Neuron (in vitro differentiated cells): ENCODE measurements at regions not wholly inside any gene's neighbourhood (a gene's known extent, or its start where the extent isn't known, plus 50 kb on each side); places are given as distances from the start of the nearest gene placed in this dataset.

Source experiments
- H2AFZ ChIP-seq: one replicate; pipeline ENCODE4 v1.6.1; 2013; ENCODE audit warnings: low read depth, mild to moderate bottlenecking, inconsistent platforms, low read length, moderate library complexity
- H3K27me3 ChIP-seq: one replicate; pipeline ENCODE4 v1.6.1; 2013; ENCODE audit warnings: low read length; ENCODE audit not compliant: insufficient read depth
- H3K36me3 ChIP-seq: one replicate; pipeline ENCODE4 v1.6.1; 2013; ENCODE audit warnings: low read length; ENCODE audit not compliant: insufficient read depth
- H3K4me1 ChIP-seq: one replicate; pipeline ENCODE4 v1.6.1; 2013; ENCODE audit warnings: low read length; ENCODE audit not compliant: insufficient read depth
- H3K4me3 ChIP-seq: 2 replicates; pipeline ENCODE4 v1.5.1; 2013; ENCODE audit warnings: mild to moderate bottlenecking, low read length, moderate library complexity
- H3K9me3 ChIP-seq: one replicate; pipeline ENCODE4 v1.6.1; 2013; ENCODE audit warnings: low read length

DNA sequence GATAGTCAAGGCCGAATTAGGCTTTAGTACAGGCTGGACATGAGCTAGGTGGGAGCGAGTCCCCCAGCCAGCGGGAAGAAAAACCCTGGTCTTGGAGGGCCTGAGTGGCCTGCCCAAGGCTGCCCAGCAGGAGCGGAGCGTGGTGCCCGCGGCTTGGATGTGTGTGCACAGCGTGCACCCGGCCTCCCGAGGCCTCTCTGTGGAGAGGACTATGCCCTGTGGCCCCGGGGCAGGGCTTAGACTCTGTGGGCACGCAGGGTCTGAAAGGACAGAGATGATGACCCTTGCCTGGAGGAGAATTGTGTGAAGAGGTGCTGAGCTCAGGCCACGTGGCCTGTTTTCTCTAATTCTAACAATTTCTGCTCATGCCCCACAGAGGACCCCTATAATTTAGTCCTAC is 124.6 kb upstream of the IQSEC1 start:
- H3K9me3 ChIP-seq, result no peaks in the 10 kb centered on the region
- no peaks in the 10 kb centered on the region for H3K27me3 ChIP-seq
- H2AFZ ChIP-seq, result no peak overlapping the region
- H3K4me1 ChIP-seq, result peaks cover 16% of the 10 kb centered on the region
- no peak overlapping the region for H3K4me3 ChIP-seq
- H3K36me3 ChIP-seq, result no peaks in the 10 kb centered on the region

DNA sequence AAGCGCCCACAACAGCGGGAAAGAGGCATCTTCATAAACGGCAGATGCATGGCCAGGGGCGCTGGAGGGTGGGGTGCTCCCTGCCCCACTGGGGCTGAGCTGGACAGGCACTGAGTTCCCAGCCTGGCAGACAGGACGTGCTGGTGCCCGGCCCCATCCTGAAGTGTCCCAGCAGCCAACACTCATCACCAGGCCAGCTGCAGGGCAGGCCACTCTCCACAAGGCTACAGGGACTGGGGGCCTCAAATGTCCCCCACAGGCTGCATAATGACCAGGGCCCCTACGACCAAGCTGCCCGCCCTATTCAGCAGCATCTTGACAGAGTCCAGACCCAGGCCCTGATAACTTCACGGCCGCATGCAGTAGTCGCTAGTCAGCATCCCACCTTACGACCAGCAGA is 124.1 kb upstream of the IQSEC1 start:
- H2AFZ ChIP-seq, result no peak overlapping the region
- H3K4me1 ChIP-seq, result peaks cover 16% of the 10 kb centered on the region
- H3K4me3 ChIP-seq, result no peak overlapping the region
- no peaks in the 10 kb centered on the region for H3K27me3 ChIP-seq
- H3K9me3 ChIP-seq, result no peaks in the 10 kb centered on the region
- no peaks in the 10 kb centered on the region for H3K36me3 ChIP-seq

DNA sequence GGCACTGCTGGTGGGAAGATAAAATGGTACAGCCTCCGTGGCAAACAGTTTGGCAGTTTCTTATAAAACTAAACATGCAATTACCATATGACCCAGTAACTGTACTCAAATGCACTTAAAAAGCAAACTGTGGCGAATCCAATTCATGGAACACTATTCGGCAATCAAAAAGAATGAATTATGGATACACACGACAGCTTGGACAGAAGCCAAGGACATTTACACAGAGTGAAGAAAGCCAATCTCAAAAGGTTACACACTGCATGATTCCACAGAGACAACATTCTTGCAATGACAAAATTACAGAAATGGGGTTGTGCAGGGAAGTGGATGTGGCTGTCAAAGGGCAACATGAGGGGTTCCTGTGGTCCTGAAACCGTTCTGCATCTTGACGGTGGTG is 122.1 kb upstream of the IQSEC1 start:
- H3K9me3 ChIP-seq, result no peaks in the 10 kb centered on the region
- H2AFZ ChIP-seq, result no peak overlapping the region
- H3K27me3 ChIP-seq, result no peaks in the 10 kb centered on the region

DNA sequence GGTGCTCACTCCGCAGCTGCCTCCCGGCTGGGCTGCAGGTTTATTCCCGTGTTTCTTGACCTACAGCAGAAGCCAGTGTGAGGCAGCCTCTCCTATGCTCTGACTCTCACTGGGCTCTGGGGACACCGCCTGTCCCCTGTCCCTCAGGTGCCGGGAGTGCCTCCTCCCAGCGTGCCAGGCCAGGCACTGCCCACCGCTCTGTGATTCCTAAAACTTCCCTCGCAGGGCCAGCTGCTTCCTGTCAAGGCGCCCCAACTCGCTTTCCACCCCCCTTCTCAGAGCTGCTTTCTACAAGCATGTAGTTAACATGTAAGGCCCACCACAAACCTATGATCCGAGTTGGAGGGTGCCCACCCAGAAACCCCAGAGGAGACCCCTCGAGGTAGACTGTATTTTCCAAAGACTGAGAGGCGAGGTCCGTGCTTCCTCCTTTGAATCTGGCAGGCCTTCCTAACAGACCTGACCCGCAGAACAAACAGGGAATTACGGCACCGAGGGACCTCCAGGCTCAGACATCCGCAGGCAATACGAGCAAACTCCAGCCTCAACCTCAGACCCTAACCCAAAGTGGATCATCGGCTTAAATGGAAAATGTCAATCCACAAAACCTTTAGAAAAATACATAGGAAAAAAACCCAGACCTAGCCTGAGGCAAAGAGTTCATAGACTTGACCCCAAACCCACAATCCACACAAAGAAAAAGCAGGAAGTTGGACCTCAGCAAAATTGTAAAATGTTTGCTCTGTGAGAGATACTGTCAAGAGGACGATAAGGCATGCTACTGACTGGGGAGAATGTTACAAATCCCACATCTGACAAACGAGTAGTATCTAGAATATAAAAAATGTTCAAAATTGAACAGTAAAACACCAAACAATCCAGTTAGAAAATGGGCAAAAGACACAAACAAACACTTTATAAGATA is 121.3 kb upstream of the IQSEC1 start:
- Histone ChIP-seq H3K4me3 (no peak overlapping the region), H3K4me1 (peaks cover 16% of the 10 kb centered on the region), H2AFZ (no peak overlapping the region), H3K27me3 (no peaks in the 10 kb centered on the region), H3K9me3 (no peaks in the 10 kb centered on the region), H3K36me3 (no peaks in the 10 kb centered on the region)

More for the DNA sequence above, 122.1 kb upstream of the IQSEC1 start:
- peaks cover 16% of the 10 kb centered on the region for H3K4me1 ChIP-seq
- no peaks in the 10 kb centered on the region for H3K36me3 ChIP-seq
- no peak overlapping the region for H3K4me3 ChIP-seq

DNA sequence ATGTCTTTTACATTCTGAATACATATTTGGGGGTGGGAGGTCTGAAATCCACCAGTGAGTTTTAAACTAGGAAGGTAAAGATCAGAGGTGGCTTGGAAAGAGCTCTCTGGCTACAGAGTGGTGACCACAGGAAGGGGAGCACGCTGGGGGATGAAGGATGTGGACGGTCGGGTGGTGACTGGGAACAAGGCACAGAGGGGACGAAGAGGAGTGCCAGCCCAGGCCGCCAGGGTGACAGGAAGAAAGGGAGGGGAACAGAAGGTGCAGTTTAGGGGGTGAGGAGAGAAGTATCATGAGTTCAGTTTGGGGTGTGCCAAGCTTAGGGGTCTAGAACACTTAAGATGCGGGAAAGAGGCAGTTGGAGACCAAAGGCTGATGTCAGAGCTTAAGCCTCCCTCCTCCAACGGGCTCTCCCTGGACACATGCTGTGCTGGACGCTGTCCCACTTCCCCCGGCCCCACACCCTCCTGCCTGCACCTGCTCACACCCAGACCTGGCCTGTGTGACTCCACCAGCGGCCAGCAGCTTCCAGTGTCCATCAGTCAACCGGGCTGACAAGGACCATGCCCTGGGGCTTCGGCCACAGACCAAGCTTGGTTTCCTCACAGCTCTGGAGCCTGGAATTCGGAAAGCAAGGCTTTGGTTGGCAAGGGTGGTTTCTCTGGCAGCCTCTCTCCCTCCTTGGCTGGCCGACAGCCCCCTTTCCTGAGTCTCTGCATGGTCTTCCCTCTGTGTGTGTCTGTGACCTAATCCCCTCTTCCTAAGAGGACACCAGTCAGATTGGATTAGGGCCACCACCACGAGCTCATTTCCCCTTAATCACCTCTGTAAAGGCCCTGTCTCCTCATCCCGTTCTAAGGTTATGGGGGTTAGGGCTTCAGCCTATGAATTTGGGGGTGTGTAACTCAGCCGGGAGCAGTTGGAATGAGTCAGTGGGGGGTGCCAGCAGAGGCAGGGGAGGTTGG is 120.4 kb upstream of the IQSEC1 start:
- H3K4me1 ChIP-seq, result peaks cover 16% of the 10 kb centered on the region
- H2AFZ ChIP-seq, result no peak overlapping the region
- no peaks in the 10 kb centered on the region for H3K9me3 ChIP-seq

DNA sequence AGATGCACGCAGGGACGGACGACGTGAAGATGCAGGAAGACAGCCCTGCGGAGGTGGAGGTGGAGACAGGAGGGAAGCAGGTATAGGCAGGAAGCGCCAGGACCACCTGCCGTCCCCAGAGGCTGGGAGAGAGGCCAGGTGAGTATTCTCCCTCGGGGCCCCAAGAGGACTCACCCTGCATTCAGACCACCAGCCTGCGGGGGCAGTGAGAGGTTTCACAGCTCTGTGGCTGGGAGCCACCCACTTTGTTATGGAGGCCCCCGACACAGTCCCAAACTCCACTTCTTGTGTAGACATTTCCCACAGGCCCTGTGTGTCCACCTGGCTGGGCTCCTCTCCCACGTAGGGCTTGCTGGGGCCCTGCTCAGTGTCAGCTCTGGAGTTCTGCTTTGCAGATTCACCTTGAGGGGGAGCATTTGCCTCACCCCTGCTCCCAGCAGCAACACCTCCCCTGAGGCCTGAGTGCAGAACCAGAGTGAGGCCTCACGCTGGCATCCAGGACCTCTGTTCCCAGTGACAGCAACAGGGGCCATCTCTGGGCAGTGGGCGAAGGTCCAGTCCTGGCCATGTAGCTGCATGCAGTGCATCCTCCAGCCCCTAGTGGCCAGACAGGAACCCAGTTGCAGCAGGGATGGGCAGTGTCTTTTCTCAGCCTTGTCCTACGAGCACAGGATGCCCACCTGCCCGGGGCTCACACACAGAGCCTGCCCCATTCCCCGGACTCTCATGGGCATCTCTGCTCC is 119.4 kb upstream of the IQSEC1 start:
- H3K9me3 ChIP-seq, result no peaks in the 10 kb centered on the region
- no peak overlapping the region for H2AFZ ChIP-seq
- no peaks in the 10 kb centered on the region for H3K27me3 ChIP-seq
- H3K4me3 ChIP-seq, result no peak overlapping the region
- no peaks in the 10 kb centered on the region for H3K36me3 ChIP-seq
- peaks cover 16% of the 10 kb centered on the region for H3K4me1 ChIP-seq

More for the DNA sequence above, 120.4 kb upstream of the IQSEC1 start:
- Histone ChIP-seq H3K27me3 (no peaks in the 10 kb centered on the region), H3K36me3 (no peaks in the 10 kb centered on the region), H3K4me3 (no peak overlapping the region)

DNA sequence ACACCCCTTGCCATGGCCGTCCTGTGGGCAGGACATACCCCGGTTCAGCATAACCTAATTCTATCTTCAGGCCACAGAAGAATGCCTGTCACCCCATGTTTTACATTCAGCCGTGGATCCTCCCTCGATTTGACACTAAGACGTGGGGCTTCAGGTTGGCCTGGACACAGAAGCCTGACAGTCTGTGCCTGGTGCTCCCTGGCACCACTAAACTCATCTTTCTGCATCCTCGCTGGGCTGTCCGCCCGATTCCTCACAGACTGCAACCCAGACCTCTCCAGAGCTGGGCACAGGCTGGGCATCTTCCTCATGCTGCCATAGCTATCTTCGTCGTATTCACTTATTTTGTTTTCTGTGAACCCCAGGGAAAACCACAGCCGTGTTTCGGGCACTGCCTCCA is 117.8 kb upstream of the IQSEC1 start:
- Histone ChIP-seq H3K9me3 (no peaks in the 10 kb centered on the region), H3K4me3 (no peak overlapping the region), H3K36me3 (no peaks in the 10 kb centered on the region), H3K4me1 (peaks cover 1% of the 10 kb centered on the region), H2AFZ (no peak overlapping the region), H3K27me3 (no peaks in the 10 kb centered on the region)

DNA sequence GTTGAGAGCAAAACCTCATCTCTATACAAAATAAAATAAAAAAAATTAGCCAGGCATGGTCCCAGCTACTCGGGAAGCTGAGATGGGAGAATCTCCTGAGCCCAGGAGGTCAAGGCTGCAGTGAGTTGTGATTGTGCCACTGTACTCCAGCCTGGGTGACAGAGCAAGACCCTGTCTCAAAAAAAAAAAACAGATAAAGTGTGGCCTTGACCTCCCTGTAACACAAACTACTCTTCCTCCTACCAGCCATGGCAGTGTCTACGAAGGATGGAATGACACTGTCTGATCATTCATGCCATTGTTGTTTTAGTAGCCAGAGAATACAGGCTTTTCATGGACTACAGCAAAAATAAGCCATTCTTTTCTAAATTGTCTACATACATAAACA is 117.1 kb upstream of the IQSEC1 start:
- Histone ChIP-seq H3K4me3 (no peak overlapping the region), H3K9me3 (no peaks in the 10 kb centered on the region), H3K27me3 (no peaks in the 10 kb centered on the region), H2AFZ (no peak overlapping the region), H3K36me3 (no peaks in the 10 kb centered on the region), H3K4me1 (no peaks in the 10 kb centered on the region)

DNA sequence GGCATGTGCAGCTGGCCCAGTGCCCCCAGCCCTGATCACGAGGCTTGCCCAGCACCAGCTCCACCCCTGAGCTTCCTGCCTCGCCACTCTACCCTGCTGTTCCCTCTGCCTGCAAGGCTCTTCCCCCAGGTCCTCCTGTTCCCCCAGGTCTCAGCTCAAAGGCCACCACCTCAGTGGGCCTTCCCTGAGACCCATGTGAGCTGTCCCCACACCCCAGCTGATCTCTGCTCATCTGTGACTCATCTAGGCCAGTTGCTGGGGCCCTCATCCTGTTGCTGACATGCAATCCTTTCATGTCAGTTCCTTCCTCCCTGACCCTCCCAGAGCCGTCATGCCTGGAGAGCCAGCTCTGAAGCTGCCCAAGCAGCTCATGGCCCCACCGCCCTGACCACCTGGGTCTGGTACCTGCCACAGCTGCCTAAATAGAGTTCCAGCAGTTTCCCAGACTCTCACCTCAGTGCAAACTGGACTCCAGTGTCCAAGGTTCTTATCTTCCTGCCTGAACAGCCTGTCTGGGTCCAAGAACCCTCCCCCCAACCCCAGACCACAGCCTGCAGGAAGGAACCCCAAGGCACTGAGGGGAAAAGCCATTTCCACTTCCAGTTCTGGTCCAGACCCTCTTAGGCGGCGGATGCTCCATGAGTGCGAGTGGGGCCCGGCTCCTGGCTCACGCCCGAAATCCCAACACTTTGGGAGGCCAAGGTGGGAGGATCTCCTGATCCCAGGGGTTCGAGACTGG is 116.6 kb upstream of the IQSEC1 start:
- Histone ChIP-seq H2AFZ (no peak overlapping the region), H3K9me3 (no peaks in the 10 kb centered on the region), H3K36me3 (no peaks in the 10 kb centered on the region), H3K4me3 (no peak overlapping the region), H3K27me3 (no peaks in the 10 kb centered on the region), H3K4me1 (no peaks in the 10 kb centered on the region)

DNA sequence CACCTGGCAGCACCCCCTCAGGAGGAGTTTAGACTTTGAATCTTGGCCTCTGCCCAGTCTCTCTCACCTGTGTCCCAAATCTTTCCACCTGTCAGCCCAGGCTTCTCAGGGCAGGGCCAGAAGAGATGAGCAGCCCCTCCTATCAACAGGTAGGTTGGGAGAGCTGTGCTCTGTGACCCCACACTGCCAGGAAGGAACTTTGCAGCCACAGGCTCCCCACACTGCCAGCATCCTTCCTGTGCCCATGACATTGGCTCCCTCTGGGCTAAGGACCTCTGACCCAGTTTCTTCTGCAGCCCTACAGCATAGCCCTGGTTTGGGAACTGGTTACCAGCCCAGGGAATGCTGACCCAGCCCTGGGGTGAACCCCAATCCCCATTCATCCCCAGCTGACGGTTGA is 115.7 kb upstream of the IQSEC1 start:
- no peak overlapping the region for H3K4me3 ChIP-seq
- H2AFZ ChIP-seq, result no peak overlapping the region
- no peaks in the 10 kb centered on the region for H3K9me3 ChIP-seq
- H3K36me3 ChIP-seq, result no peaks in the 10 kb centered on the region
- no peaks in the 10 kb centered on the region for H3K27me3 ChIP-seq
- no peaks in the 10 kb centered on the region for H3K4me1 ChIP-seq

DNA sequence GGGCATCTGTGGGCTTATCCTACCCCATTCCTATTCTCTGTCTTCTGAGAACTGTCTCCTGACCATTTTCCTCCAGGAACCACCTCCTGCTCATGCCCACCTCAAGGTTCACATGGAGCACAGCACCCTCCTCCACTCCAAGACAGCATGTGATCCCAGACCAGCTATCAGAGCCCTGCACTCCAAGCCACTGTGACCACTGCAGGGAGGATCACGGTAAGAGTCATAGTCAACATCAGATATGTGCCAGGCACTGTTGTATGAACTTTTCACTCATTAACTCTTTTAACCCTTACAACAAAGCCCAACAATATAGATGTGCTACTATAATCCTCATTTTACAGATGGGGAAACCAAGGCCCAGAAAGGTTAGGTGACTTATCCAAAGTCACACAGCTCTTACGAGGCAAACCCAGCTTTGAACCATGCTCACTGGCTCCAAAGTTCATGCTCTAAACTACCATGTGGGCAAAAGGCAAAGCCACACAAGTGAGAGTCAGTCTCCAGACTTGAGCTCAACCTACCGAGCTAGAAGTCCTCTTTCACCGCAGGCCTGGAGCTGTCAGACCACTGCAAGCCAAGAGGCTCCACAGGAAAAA is 115.1 kb upstream of the IQSEC1 start:
- Histone ChIP-seq H2AFZ (no peak overlapping the region), H3K4me3 (no peak overlapping the region)

DNA sequence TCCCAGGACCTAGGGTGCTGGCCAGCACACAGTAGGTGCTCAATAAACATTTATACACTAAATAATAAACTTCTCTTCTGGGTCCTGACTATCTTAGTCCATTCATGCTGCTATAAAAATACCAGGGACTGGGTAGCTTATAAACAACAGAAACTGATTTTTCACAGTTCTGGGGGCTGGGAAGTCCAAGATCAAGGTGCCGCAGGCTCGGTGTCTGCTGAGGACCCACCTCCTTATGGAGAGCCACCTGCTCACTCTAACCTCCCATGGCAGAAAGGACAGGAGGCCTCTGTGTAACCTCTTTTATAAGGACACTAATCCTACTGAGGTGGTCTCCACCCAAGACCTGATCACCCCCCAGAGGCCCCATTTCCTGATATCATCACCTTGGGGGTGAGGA is 114.4 kb upstream of the IQSEC1 start:
- no peaks in the 10 kb centered on the region for H3K9me3 ChIP-seq
- no peaks in the 10 kb centered on the region for H3K27me3 ChIP-seq
- no peaks in the 10 kb centered on the region for H3K4me1 ChIP-seq
- no peaks in the 10 kb centered on the region for H3K36me3 ChIP-seq
- H3K4me3 ChIP-seq, result no peak overlapping the region
- no peak overlapping the region for H2AFZ ChIP-seq

More for the DNA sequence above, 115.1 kb upstream of the IQSEC1 start:
- H3K4me1 ChIP-seq, result no peaks in the 10 kb centered on the region
- H3K27me3 ChIP-seq, result no peaks in the 10 kb centered on the region
- H3K9me3 ChIP-seq, result no peaks in the 10 kb centered on the region
- H3K36me3 ChIP-seq, result no peaks in the 10 kb centered on the region
